BLaER1 (cell line): ENCODE measurements at regions not wholly inside any gene's neighbourhood (a gene's known extent, or its start where the extent isn't known, plus 50 kb on each side); places are given as distances from the start of the nearest gene placed in this dataset.

Experiments
- H3K27ac ChIP-seq: shearing (Covaris generic); formaldehyde crosslinking; 2 replicates; pipeline ENCODE4 v1.8.1; 2022
- H3K27me3 ChIP-seq: shearing (Covaris generic); formaldehyde crosslinking; 2 replicates; pipeline ENCODE4 v1.8.1; 2022
- H3K36me3 ChIP-seq: shearing (Covaris generic); formaldehyde crosslinking; 2 replicates; pipeline ENCODE4 v1.8.1; 2022
- H3K4me1 ChIP-seq: shearing (Covaris generic); formaldehyde crosslinking; 2 replicates; pipeline ENCODE4 v1.8.1; 2022
- H3K4me2 ChIP-seq: shearing (Covaris generic); formaldehyde crosslinking; 2 replicates; pipeline ENCODE4 v1.8.1; 2022
- H3K4me3 ChIP-seq: shearing (Covaris generic); formaldehyde crosslinking; 2 replicates; pipeline ENCODE4 v1.8.1; 2022
- H3K9ac ChIP-seq: shearing (Covaris generic); formaldehyde crosslinking; 2 replicates; pipeline ENCODE4 v1.8.1; 2022
- H3K9me3 ChIP-seq: shearing (Covaris generic); formaldehyde crosslinking; 2 replicates; pipeline ENCODE4 v1.8.1; 2022
- H4K20me1 ChIP-seq: shearing (Covaris generic); formaldehyde crosslinking; 2 replicates; pipeline ENCODE4 v1.8.1; 2022
- Cebpa-rat ChIP-seq: shearing (Covaris generic); IDR thresholded peaks from 2 replicates; pipeline ENCODE4 v1.8.1; 2022

GRCh38 chr2:18771212-18771611 is 181.8 kb upstream of the NT5C1B start:
- Histone ChIP-seq H3K36me3 (no peaks in the 10 kb centered on the region), H3K4me2 (no peak overlapping the region), H3K9me3 (peaks cover 7% of the 10 kb centered on the region), H3K4me3 (no peak overlapping the region), H3K27ac (no peak overlapping the region), H4K20me1 (no peaks in the 10 kb centered on the region), H3K9ac (no peak overlapping the region), H3K4me1 (no peaks in the 10 kb centered on the region), H3K27me3 (no peaks in the 10 kb centered on the region)
- TF ChIP-seq Cebpa-rat: no peak

- H3K4me3 ChIP-seq: no peak overlapping the region
- H3K27ac ChIP-seq: no peak overlapping the region
Measured at GRCh38 chr2:18763338-18763737, 174.0 kb upstream of the NT5C1B start.

GRCh38 chr2:18762667-18763066 is 173.3 kb upstream of the NT5C1B start:
- H3K27ac ChIP-seq: no peak overlapping the region
- no peak for TF ChIP-seq Cebpa-rat
- no peak overlapping the region for H3K4me3 ChIP-seq
- no peaks in the 10 kb centered on the region for H4K20me1 ChIP-seq
- no peaks in the 10 kb centered on the region for H3K36me3 ChIP-seq
- no peaks in the 10 kb centered on the region; the same call in 1 of the 2 replicates for H3K9me3 ChIP-seq
- H3K4me1 ChIP-seq: no peaks in the 10 kb centered on the region
- no peaks in the 10 kb centered on the region for H3K27me3 ChIP-seq
- no peak overlapping the region for H3K9ac ChIP-seq
- H3K4me2 ChIP-seq: no peak overlapping the region

More at GRCh38 chr2:18763338-18763737, 174.0 kb upstream of the NT5C1B start:
- Histone ChIP-seq H3K27me3 (no peaks in the 10 kb centered on the region), H3K9me3 (peaks cover under 1% of the 10 kb centered on the region), H4K20me1 (no peaks in the 10 kb centered on the region), H3K4me2 (no peak overlapping the region), H3K4me1 (no peaks in the 10 kb centered on the region), H3K36me3 (no peaks in the 10 kb centered on the region), H3K9ac (no peak overlapping the region)
- no peak for TF ChIP-seq Cebpa-rat

GRCh38 chr2:18754286-18754685 is 164.9 kb upstream of the NT5C1B start:
- Histone ChIP-seq H3K4me3 (no peak overlapping the region), H3K4me1 (no peaks in the 10 kb centered on the region), H3K27ac (no peak overlapping the region), H3K27me3 (no peaks in the 10 kb centered on the region), H3K9me3 (no peaks in the 10 kb centered on the region; the same call in 1 of the 2 replicates), H3K4me2 (no peak overlapping the region), H3K9ac (no peak overlapping the region), H4K20me1 (no peaks in the 10 kb centered on the region), H3K36me3 (no peaks in the 10 kb centered on the region)
- TF ChIP-seq Cebpa-rat: no peak

- H3K4me1 ChIP-seq: no peaks in the 10 kb centered on the region
- H3K4me2 ChIP-seq: no peak overlapping the region
- no peaks in the 10 kb centered on the region for H3K36me3 ChIP-seq
- no peaks in the 10 kb centered on the region for H3K9me3 ChIP-seq
- H3K27me3 ChIP-seq: no peaks in the 10 kb centered on the region
- no peak for TF ChIP-seq Cebpa-rat
- no peak overlapping the region for H3K9ac ChIP-seq
- no peaks in the 10 kb centered on the region for H4K20me1 ChIP-seq
- no peak overlapping the region for H3K4me3 ChIP-seq
- no peak overlapping the region for H3K27ac ChIP-seq
Measured at GRCh38 chr2:18753722-18754121, 164.4 kb upstream of the NT5C1B start.

- Histone ChIP-seq H3K4me1 (no peaks in the 10 kb centered on the region), H3K27ac (no peak overlapping the region), H3K9me3 (no peaks in the 10 kb centered on the region), H3K4me3 (no peak overlapping the region), H3K36me3 (no peaks in the 10 kb centered on the region), H3K9ac (no peak overlapping the region), H3K27me3 (no peaks in the 10 kb centered on the region), H3K4me2 (no peak overlapping the region), H4K20me1 (no peaks in the 10 kb centered on the region)
- no peak for TF ChIP-seq Cebpa-rat
Measured at GRCh38 chr2:18752667-18753422, 163.5 kb upstream of the NT5C1B start.

- no peaks in the 10 kb centered on the region for H3K36me3 ChIP-seq
- TF ChIP-seq Cebpa-rat: no peak
- no peaks in the 10 kb centered on the region for H3K4me1 ChIP-seq
- H3K4me2 ChIP-seq: no peak overlapping the region
- H3K27ac ChIP-seq: no peak overlapping the region
- H3K9me3 ChIP-seq: no peaks in the 10 kb centered on the region
- no peaks in the 10 kb centered on the region for H4K20me1 ChIP-seq
- no peak overlapping the region for H3K9ac ChIP-seq
- no peak overlapping the region for H3K4me3 ChIP-seq
- H3K27me3 ChIP-seq: no peaks in the 10 kb centered on the region
Measured at GRCh38 chr2:18752022-18752493, 162.7 kb upstream of the NT5C1B start.

- Histone ChIP-seq H3K27ac (no peak overlapping the region), H4K20me1 (no peaks in the 10 kb centered on the region), H3K4me2 (no peak overlapping the region)
Measured at GRCh38 chr2:18750672-18751554, 161.5 kb upstream of the NT5C1B start.

GRCh38 chr2:18749912-18750526 is 160.7 kb upstream of the NT5C1B start:
- Histone ChIP-seq H3K27ac (no peak overlapping the region), H3K27me3 (no peaks in the 10 kb centered on the region), H3K9ac (no peak overlapping the region), H3K4me3 (no peak overlapping the region), H3K4me1 (no peaks in the 10 kb centered on the region), H3K36me3 (no peaks in the 10 kb centered on the region), H3K4me2 (no peak overlapping the region), H3K9me3 (no peaks in the 10 kb centered on the region), H4K20me1 (no peaks in the 10 kb centered on the region)
- no peak for TF ChIP-seq Cebpa-rat

More at GRCh38 chr2:18750672-18751554, 161.5 kb upstream of the NT5C1B start:
- Histone ChIP-seq H3K36me3 (no peaks in the 10 kb centered on the region), H3K4me3 (no peak overlapping the region), H3K9me3 (no peaks in the 10 kb centered on the region), H3K27me3 (no peaks in the 10 kb centered on the region), H3K9ac (no peak overlapping the region), H3K4me1 (no peaks in the 10 kb centered on the region)
- TF ChIP-seq Cebpa-rat: no peak
